ENCODE measurements at regions not wholly inside any gene's neighbourhood (a gene's known extent, or its start where the extent isn't known, plus 50 kb on each side); places are given as distances from the start of the nearest gene placed in this dataset.

GRCh38 chr3:23654571-23654970 is 151.2 kb upstream of the UBE2E1 start:
- no peaks in the 10 kb centered on the region for H3K36me3 ChIP-seq
- intact Hi-C loops (cut with DNase I): no loop called here
- H3K4me3 ChIP-seq: no peak overlapping the region
- peaks cover 0 to 7% of the 10 kb centered on the region in 2 donors for H3K9me3 ChIP-seq
- no peaks in the 10 kb centered on the region for H3K27me3 ChIP-seq
- H3K4me1 ChIP-seq: no peaks in the 10 kb centered on the region
- TF ChIP-seq CTCF (IDR thresholded peaks at IDR 0.05): no peak
- H3K27ac ChIP-seq: no peak overlapping the region
- DNase-seq (no peak), ATAC-seq (no peak)

GRCh38 chr3:23655749-23656148 is 150.0 kb upstream of the UBE2E1 start:
- no peaks in the 10 kb centered on the region for H3K36me3 ChIP-seq
- no peak for TF ChIP-seq CTCF (IDR thresholded peaks at IDR 0.05)
- DNase-seq (no peak), ATAC-seq (no peak)
- H3K27ac ChIP-seq: no peak overlapping the region
- H3K4me1 ChIP-seq: no peaks in the 10 kb centered on the region
- no peak overlapping the region for H3K4me3 ChIP-seq
- H3K27me3 ChIP-seq: no peaks in the 10 kb centered on the region
- intact Hi-C loops (cut with DNase I): no loop called here
- H3K9me3 ChIP-seq: peaks cover 0 to 7% of the 10 kb centered on the region in 2 donors

- Histone ChIP-seq H3K4me3 (no peak overlapping the region), H3K9me3 (peaks cover 0 to 7% of the 10 kb centered on the region in 2 donors), H3K27me3 (no peaks in the 10 kb centered on the region), H3K36me3 (no peaks in the 10 kb centered on the region), H3K27ac (no peak overlapping the region), H3K4me1 (no peaks in the 10 kb centered on the region)
- no peak for TF ChIP-seq CTCF (IDR thresholded peaks at IDR 0.05)
- DNase-seq: no peak
- intact Hi-C loops (cut with DNase I): no loop called here
- ATAC-seq: no peak
Measured at GRCh38 chr3:23656199-23656598, 149.6 kb upstream of the UBE2E1 start.

- no peaks in the 10 kb centered on the region for H3K4me1 ChIP-seq
- DNase-seq: no peak
- TF ChIP-seq CTCF (IDR thresholded peaks at IDR 0.05): no peak
- no peak overlapping the region for H3K27ac ChIP-seq
- H3K4me3 ChIP-seq: no peak overlapping the region
- ATAC-seq: no peak
- H3K27me3 ChIP-seq: no peaks in the 10 kb centered on the region
- H3K36me3 ChIP-seq: no peaks in the 10 kb centered on the region
- H3K9me3 ChIP-seq: peaks cover 0 to 7% of the 10 kb centered on the region in 2 donors
- intact Hi-C loops (cut with DNase I): no loop called here
Measured at GRCh38 chr3:23656821-23657220, 148.9 kb upstream of the UBE2E1 start.

DNA sequence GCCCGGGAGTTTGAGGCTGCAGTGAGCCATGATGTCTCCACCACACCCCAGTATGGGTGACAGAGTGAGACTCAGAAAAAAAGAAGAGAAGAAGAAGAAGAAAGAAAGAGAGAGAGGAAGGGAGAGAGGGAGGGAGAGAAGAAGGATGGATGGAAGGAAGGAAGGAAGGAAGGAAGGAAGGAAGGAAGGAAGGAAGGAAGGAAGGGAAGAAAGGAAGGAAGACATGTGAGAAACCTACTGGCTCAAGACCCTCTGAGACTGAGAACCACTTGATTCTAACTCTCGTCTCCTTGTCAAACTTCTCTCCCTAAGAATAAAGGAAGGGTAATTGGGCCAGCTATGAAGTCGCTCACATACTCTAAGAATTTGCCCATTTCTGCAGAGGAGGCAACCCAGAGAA is 148.1 kb upstream of the UBE2E1 start:
- DNase-seq (no peak), ATAC-seq (no peak)
- no peaks in the 10 kb centered on the region for H3K36me3 ChIP-seq
- H3K4me1 ChIP-seq: no peaks in the 10 kb centered on the region
- intact Hi-C loops (cut with DNase I): no loop called here
- H3K27me3 ChIP-seq: no peaks in the 10 kb centered on the region
- no peak for TF ChIP-seq CTCF (IDR thresholded peaks at IDR 0.05)
- H3K4me3 ChIP-seq: no peak overlapping the region
- no peak overlapping the region for H3K27ac ChIP-seq
- peaks cover 0 to 7% of the 10 kb centered on the region in 2 donors for H3K9me3 ChIP-seq
